Loucy (cell line): ENCODE measurements at regions not wholly inside any gene's neighbourhood (a gene's known extent, or its start where the extent isn't known, plus 50 kb on each side); places are given as distances from the start of the nearest gene placed in this dataset.

Experiments
- EZH2phosphoT487 ChIP-seq: fragments of 200-600 bp; IDR thresholded peaks from 2 replicates; pipeline ENCODE4 v1.6.1; 2018; ENCODE audit warnings: antibody characterized with exemption, mild to moderate bottlenecking, moderate library complexity, borderline replicate concordance
- TF ChIP-seq, protein P1 (sequence below): fragments of 200-600 bp; sonication (generic); conservative IDR thresholded peaks from 2 replicates; pipeline ENCODE4 v1.5.1; 2014; ENCODE audit warnings: mild to moderate bottlenecking, antibody characterized with exemption, low read length

DNA sequence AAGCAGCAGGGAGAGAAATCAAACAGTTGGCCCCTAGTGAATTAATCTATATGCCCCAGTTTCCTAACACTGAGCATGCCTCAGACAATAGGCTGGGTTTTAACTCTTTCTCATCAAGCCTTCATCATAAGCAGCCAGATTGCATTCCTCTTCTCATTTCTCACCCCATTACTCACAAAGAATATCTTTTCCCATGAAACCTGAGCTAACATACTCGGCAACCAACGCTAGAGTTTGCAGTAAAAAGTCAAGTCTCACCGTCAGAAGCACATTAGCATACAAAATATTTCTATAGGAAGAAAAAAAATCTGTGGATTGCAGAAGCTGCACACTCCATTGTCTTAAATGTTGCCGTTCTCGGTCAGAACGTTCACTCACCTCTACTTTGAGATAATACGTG is 429.9 kb upstream of the ARID1B start:
- no peak for TF ChIP-seq EZH2phosphoT487
- TF ChIP-seq, protein P1, sequence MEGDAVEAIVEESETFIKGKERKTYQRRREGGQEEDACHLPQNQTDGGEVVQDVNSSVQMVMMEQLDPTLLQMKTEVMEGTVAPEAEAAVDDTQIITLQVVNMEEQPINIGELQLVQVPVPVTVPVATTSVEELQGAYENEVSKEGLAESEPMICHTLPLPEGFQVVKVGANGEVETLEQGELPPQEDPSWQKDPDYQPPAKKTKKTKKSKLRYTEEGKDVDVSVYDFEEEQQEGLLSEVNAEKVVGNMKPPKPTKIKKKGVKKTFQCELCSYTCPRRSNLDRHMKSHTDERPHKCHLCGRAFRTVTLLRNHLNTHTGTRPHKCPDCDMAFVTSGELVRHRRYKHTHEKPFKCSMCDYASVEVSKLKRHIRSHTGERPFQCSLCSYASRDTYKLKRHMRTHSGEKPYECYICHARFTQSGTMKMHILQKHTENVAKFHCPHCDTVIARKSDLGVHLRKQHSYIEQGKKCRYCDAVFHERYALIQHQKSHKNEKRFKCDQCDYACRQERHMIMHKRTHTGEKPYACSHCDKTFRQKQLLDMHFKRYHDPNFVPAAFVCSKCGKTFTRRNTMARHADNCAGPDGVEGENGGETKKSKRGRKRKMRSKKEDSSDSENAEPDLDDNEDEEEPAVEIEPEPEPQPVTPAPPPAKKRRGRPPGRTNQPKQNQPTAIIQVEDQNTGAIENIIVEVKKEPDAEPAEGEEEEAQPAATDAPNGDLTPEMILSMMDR = no peak
